Fibroblast of lung (primary cell): ENCODE measurements at regions not wholly inside any gene's neighbourhood (a gene's known extent, or its start where the extent isn't known, plus 50 kb on each side); places are given as distances from the start of the nearest gene placed in this dataset.

Source experiments
- DNase-seq, 2 donors: peaks; one replicate each; pipeline versions ENCODE4 v3.0.0 to v3.0.0-alpha.2; 2010; ENCODE audit warnings: low read depth in 2 of 2
- H2AFZ ChIP-seq: 2 replicates; pipeline ENCODE4 v1.5.1; 2012; ENCODE audit warnings: low read length, control low read depth, inconsistent platforms
- H3K27ac ChIP-seq: 2 replicates; pipeline ENCODE4 v1.5.1; 2011; ENCODE audit warnings: low read length, control low read depth; ENCODE audit not compliant: insufficient read depth
- H3K27me3 ChIP-seq: 2 replicates; pipeline ENCODE4 v1.5.1; 2011; ENCODE audit warnings: mild to moderate bottlenecking, low read length; ENCODE audit not compliant: control insufficient read depth, insufficient read depth
- H3K36me3 ChIP-seq: 2 replicates; pipeline ENCODE4 v1.5.1; 2011; ENCODE audit warnings: low read length; ENCODE audit not compliant: control insufficient read depth, insufficient read depth
- H3K4me1 ChIP-seq: 2 replicates; pipeline ENCODE4 v1.5.1; 2011; ENCODE audit warnings: low read length; ENCODE audit not compliant: control insufficient read depth, insufficient read depth; ENCODE audit errors: extremely low read depth
- H3K4me2 ChIP-seq: 2 replicates; pipeline ENCODE4 v1.5.1; 2011; ENCODE audit warnings: low read length, control low read depth; ENCODE audit not compliant: insufficient read depth; ENCODE audit errors: extremely low read depth
- H3K4me3 ChIP-seq, 4 experiments: fragments of 200-600 bp in 1 of 4; sonication (generic) in 1 of 4; replicated peaks in 1 of 4; 2 replicates each; pipeline ENCODE4 v1.5.1; 2011 to 2016; ENCODE audit warnings: low read length in 4 of 4, low read depth in 3 of 4, mild to moderate bottlenecking in 3 of 4, control low read depth in 2 of 4, inconsistent platforms in 1 of 4, mixed read lengths in 1 of 4; ENCODE audit not compliant: insufficient read depth in 1 of 4; ENCODE audit errors: control extremely low read depth in 1 of 4
- H3K79me2 ChIP-seq: 2 replicates; pipeline ENCODE4 v1.5.1; 2012; ENCODE audit warnings: mild to moderate bottlenecking, low read length, inconsistent platforms; ENCODE audit not compliant: control insufficient read depth, insufficient read depth
- H3K9ac ChIP-seq: 2 replicates; pipeline ENCODE4 v1.5.1; 2011; ENCODE audit warnings: mild to moderate bottlenecking, low read length, control low read depth; ENCODE audit not compliant: insufficient read depth
- H3K9me3 ChIP-seq: 2 replicates; pipeline ENCODE4 v1.5.1; 2012; ENCODE audit warnings: low read depth, low read length; ENCODE audit not compliant: control insufficient read depth, insufficient read depth
- H4K20me1 ChIP-seq: 2 replicates; pipeline ENCODE4 v1.5.1; 2011; ENCODE audit warnings: low read length; ENCODE audit not compliant: control insufficient read depth, insufficient read depth; ENCODE audit errors: extremely low read depth
- EZH2 ChIP-seq: IDR thresholded peaks from 2 replicates; pipeline ENCODE4 v1.5.1; 2012; ENCODE audit warnings: low read length, control low read depth, mild to moderate bottlenecking; ENCODE audit errors: missing control alignments
- TF ChIP-seq, protein P1 (sequence below), 2 donors: IDR thresholded peaks in 1 of 2; conservative IDR thresholded peaks in 1 of 2; 1 replicate in 1 of 2; 2 replicates in 1 of 2; pipeline ENCODE4 v1.5.1; 2011 to 2012; ENCODE audit warnings: low read length in 2 of 2, control low read depth in 1 of 2, inconsistent platforms in 1 of 2, low read depth in 1 of 2, mild to moderate bottlenecking in 1 of 2

DNA sequence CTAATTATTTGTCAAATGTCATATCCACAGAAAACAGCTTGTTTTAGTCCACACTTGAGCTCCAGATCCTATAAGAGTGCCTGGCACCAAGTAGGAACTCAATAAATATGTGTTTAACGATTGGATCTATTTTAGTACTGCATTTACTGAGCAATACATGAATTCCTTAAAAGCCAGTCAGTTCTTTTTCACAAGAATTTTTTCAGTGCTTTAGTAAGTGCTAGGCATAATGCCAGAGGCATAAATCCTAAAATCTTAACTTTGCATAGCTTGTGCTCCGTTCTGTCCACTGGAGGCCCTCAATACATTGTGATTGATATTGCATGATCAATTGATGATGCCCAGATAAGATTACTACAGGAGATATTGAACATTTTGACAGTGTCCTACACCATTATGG lies 67.3 kb upstream of the PCSK5 start:
- Histone ChIP-seq H3K9ac (no peak overlapping the region), H2AFZ (no peak overlapping the region), H3K27ac (no peak overlapping the region), H3K36me3 (no peaks in the 10 kb centered on the region), H3K4me2 (no peak overlapping the region), H3K9me3 (no peaks in the 10 kb centered on the region), H3K4me1 (no peaks in the 10 kb centered on the region), H3K79me2 (no peaks in the 10 kb centered on the region), H4K20me1 (no peaks in the 10 kb centered on the region), H3K4me3 (no peak overlapping the region), H3K27me3 (no peaks in the 10 kb centered on the region)
- DNase-seq, result no peak
- no peak for TF ChIP-seq EZH2
- TF ChIP-seq, protein P1, sequence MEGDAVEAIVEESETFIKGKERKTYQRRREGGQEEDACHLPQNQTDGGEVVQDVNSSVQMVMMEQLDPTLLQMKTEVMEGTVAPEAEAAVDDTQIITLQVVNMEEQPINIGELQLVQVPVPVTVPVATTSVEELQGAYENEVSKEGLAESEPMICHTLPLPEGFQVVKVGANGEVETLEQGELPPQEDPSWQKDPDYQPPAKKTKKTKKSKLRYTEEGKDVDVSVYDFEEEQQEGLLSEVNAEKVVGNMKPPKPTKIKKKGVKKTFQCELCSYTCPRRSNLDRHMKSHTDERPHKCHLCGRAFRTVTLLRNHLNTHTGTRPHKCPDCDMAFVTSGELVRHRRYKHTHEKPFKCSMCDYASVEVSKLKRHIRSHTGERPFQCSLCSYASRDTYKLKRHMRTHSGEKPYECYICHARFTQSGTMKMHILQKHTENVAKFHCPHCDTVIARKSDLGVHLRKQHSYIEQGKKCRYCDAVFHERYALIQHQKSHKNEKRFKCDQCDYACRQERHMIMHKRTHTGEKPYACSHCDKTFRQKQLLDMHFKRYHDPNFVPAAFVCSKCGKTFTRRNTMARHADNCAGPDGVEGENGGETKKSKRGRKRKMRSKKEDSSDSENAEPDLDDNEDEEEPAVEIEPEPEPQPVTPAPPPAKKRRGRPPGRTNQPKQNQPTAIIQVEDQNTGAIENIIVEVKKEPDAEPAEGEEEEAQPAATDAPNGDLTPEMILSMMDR (conservative IDR thresholded peaks at IDR 0.05 in 1 of 2, IDR thresholded peaks at IDR 0.05 in 1 of 2; ENCODE audit: low read depth in 1 of 2, low read length in 2 of 2), result no peak

DNA sequence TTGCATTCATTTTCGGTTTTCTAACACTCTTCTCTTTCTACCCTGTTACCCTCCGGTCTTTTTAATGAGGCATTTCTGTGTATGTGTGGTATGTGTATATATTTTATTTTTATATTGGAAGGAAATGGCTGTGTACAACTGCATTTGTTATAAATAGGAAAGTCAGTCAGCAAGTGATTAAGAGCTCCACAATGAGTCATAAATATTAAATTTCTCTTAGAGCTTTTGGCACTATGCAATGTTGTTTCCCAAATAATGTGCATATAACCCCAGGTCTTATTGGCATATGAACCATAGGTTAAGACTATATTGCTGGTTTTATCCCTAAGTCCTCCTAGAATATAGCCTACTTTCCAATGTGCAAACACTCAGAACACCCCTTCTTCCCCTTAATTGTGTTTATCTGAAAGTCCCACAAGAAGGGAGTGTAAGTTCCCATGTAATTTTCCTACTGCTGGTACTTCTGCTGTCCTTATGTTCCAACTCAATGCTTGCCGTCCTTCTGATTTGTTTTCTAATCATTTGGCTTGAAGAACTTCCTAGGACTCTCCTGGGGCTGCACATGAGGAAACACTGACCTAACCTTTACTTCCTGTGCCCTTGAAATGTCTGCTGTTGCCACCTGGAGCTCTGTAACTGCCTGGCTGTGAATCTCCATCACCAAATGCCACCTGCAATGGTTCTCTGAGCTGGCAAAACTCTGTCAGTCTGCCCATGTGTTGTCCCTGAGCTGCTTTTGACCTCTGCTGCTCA lies 65.5 kb upstream of the PCSK5 start:
- Histone ChIP-seq H3K4me2 (no peak overlapping the region), H3K9ac (no peak overlapping the region), H3K27me3 (no peaks in the 10 kb centered on the region), H4K20me1 (no peaks in the 10 kb centered on the region), H3K4me3 (no peak overlapping the region), H3K79me2 (no peaks in the 10 kb centered on the region), H2AFZ (no peak overlapping the region), H3K36me3 (no peaks in the 10 kb centered on the region), H3K27ac (no peak overlapping the region), H3K9me3 (no peaks in the 10 kb centered on the region), H3K4me1 (no peaks in the 10 kb centered on the region)
- DNase-seq, result no peak
- TF ChIP-seq, protein P1 (conservative IDR thresholded peaks at IDR 0.05 in 1 of 2, IDR thresholded peaks at IDR 0.05 in 1 of 2; ENCODE audit: low read depth in 1 of 2, low read length in 2 of 2), result no peak
- no peak for TF ChIP-seq EZH2

DNA sequence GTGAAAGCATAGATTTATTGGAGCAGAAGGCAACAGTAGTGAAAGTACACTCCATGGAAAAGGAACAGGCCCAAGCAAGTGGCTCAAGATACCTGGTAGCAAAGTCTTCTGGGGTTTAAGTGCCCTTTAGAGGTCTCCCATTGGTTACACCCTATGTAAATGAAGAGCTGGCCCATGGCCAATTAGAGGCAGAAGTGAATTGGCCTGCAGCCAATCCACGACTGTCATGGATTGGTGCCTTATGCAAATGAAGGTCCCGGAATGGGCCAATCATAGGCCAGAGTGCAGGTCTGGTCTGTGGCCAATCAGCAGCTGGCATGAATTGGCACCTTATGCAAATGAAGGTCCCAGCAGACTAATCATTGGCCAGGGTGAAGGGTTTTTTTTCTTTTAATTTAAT lies 64.2 kb upstream of the PCSK5 start:
- Histone ChIP-seq H3K27ac (no peak overlapping the region), H4K20me1 (no peaks in the 10 kb centered on the region), H3K27me3 (no peaks in the 10 kb centered on the region), H3K36me3 (no peaks in the 10 kb centered on the region), H3K4me1 (no peaks in the 10 kb centered on the region), H2AFZ (no peak overlapping the region), H3K4me3 (no peak overlapping the region), H3K9me3 (no peaks in the 10 kb centered on the region), H3K4me2 (no peak overlapping the region), H3K79me2 (no peaks in the 10 kb centered on the region), H3K9ac (no peak overlapping the region)
- DNase-seq, result no peak
- TF ChIP-seq, protein P1 (conservative IDR thresholded peaks at IDR 0.05 in 1 of 2, IDR thresholded peaks at IDR 0.05 in 1 of 2; ENCODE audit: low read depth in 1 of 2, low read length in 2 of 2), result no peak
- no peak for TF ChIP-seq EZH2
